ENCODE measurements at regions not wholly inside any gene's neighbourhood (a gene's known extent, or its start where the extent isn't known, plus 50 kb on each side); places are given as distances from the start of the nearest gene placed in this dataset.
A peak's percentile ranks its signal among the peaks of the same experiment; 100 is the strongest.

GRCh38 chr1:213374369-213374768 is 323.3 kb downstream of the RPS6KC1 start:
- DNase-seq: peak in 46 of 56 donors; percentile 3 to 72 (median 29)

GRCh38 chr1:213375002-213375401 is 324.0 kb downstream of the RPS6KC1 start:
- no peak for DNase-seq

GRCh38 chr1:213376862-213377372 is 325.9 kb downstream of the RPS6KC1 start:
- DNase-seq: no peak

- no peak for DNase-seq
These were observed 329.8 kb downstream of the RPS6KC1 start for GRCh38 chr1:213380865-213381264.

GRCh38 chr1:213381572-213382084 is 330.6 kb downstream of the RPS6KC1 start:
- DNase-seq: peak in 2 of 56 donors; percentile 5 to 6

GRCh38 chr1:213383465-213383864 is 332.4 kb downstream of the RPS6KC1 start:
- DNase-seq: no peak

GRCh38 chr1:213385201-213385600 is 334.2 kb downstream of the RPS6KC1 start:
- no peak for DNase-seq

- no peak for DNase-seq
These were observed 334.8 kb downstream of the RPS6KC1 start for GRCh38 chr1:213385806-213386324.

- DNase-seq: no peak
These were observed 336.5 kb downstream of the RPS6KC1 start for GRCh38 chr1:213387380-213388015.

- DNase-seq: no peak
These were observed 337.2 kb downstream of the RPS6KC1 start for GRCh38 chr1:213388199-213388598.

- DNase-seq: peak in 39 of 56 donors; percentile 7 to 67 (median 21)
These were observed 338.1 kb downstream of the RPS6KC1 start for GRCh38 chr1:213389061-213389581.

- DNase-seq: no peak
These were observed 340.4 kb downstream of the RPS6KC1 start for GRCh38 chr1:213391445-213391844.

GRCh38 chr1:213393860-213394259 is 342.8 kb downstream of the RPS6KC1 start:
- DNase-seq: no peak

- DNase-seq: no peak
These were observed 343.8 kb downstream of the RPS6KC1 start for GRCh38 chr1:213394837-213395236.

GRCh38 chr1:213397638-213398037 is 346.6 kb downstream of the RPS6KC1 start:
- no peak for DNase-seq

GRCh38 chr1:213399695-213400094 is 348.7 kb downstream of the RPS6KC1 start:
- no peak for DNase-seq

GRCh38 chr1:213409208-213409631 is 358.2 kb downstream of the RPS6KC1 start:
- no peak for DNase-seq

GRCh38 chr1:213409971-213410370 is 358.9 kb downstream of the RPS6KC1 start:
- no peak for DNase-seq

- DNase-seq: no peak
These were observed 363.3 kb downstream of the RPS6KC1 start for GRCh38 chr1:213414346-213414745.

GRCh38 chr1:213414911-213415310 is 363.9 kb downstream of the RPS6KC1 start:
- DNase-seq: no peak

GRCh38 chr1:213415691-213416380 is 364.8 kb downstream of the RPS6KC1 start:
- no peak for DNase-seq
